HFFc6 (cell line): ENCODE measurements at regions not wholly inside any gene's neighbourhood (a gene's known extent, or its start where the extent isn't known, plus 50 kb on each side); places are given as distances from the start of the nearest gene placed in this dataset.

Source experiments
- DNase-seq: peaks from one replicate; pipeline ENCODE4 v3.0.0-alpha.2; 2018
- H3K27ac Mint-ChIP-seq: 2 replicates; pipeline ENCODE4 v1.8.0; 2020; ENCODE audit warnings: mild to moderate bottlenecking, mixed read lengths
- H3K27me3 Mint-ChIP-seq: 2 replicates; pipeline ENCODE4 v1.8.0; 2021; ENCODE audit warnings: mild to moderate bottlenecking, moderate library complexity, mixed read lengths; ENCODE audit not compliant: insufficient read depth
- H3K36me3 Mint-ChIP-seq: 2 replicates; pipeline ENCODE4 v1.8.0; 2021; ENCODE audit warnings: low read depth, mixed read lengths
- H3K4me1 Mint-ChIP-seq: 2 replicates; pipeline ENCODE4 v1.8.0; 2020; ENCODE audit warnings: low read depth, mixed read lengths
- H3K4me3 Mint-ChIP-seq: 2 replicates; pipeline ENCODE4 v1.8.0; 2020; ENCODE audit warnings: mild to moderate bottlenecking, moderate library complexity, mixed read lengths
- H3K9me3 Mint-ChIP-seq: 2 replicates; pipeline ENCODE4 v1.8.0; 2020; ENCODE audit warnings: mild to moderate bottlenecking, mixed read lengths
- CTCF ChIP-seq: fragments of 200-600 bp; sonication (generic); IDR thresholded peaks from 2 replicates; pipeline ENCODE4 v1.5.0; 2021; ENCODE audit warnings: antibody characterized with exemption, mild to moderate bottlenecking

DNA sequence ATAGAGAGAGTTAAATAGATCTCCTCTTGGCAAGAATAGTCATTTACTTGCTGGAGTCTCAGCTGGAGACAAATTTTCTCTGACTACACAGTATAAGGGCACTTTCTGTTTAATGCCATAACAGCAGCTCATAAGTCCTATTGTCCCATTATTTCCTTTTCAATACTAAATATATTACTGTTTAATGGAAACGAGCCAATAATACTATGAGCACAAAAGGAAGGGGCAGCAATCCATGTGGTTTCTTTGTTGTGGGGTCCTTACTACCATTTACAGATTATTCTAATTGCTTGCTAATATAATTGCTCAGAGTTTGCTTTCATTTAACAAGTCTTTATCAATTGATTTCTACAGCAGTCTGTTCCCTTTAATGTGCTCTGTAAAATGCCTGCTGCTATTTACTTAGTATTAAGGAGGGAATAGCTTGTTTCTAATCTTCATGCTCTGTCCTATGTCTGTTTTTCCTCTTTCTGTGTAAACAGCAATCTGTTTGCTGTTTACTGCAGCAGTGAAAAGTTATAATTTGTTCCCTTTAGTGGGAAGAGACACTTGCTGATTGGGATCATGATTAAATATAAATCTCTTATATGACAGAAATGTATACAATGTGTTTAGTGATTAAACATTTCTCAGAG is 296.2 kb upstream of the SMIM30 start:
- no peaks in the 10 kb centered on the region for H3K4me1 Mint-ChIP-seq
- no peaks in the 10 kb centered on the region for H3K36me3 Mint-ChIP-seq

GRCh38 chr7:113412410-113412809 is 294.1 kb upstream of the SMIM30 start:
- no peak for TF ChIP-seq CTCF
- no peak overlapping the region for H3K27ac Mint-ChIP-seq
- H3K36me3 Mint-ChIP-seq: no peaks in the 10 kb centered on the region
- no peak overlapping the region for H3K4me3 Mint-ChIP-seq
- no peaks in the 10 kb centered on the region for H3K27me3 Mint-ChIP-seq
- DNase-seq: no peak
- H3K4me1 Mint-ChIP-seq: no peaks in the 10 kb centered on the region
- H3K9me3 Mint-ChIP-seq: no peaks in the 10 kb centered on the region

More for the DNA sequence above, 296.2 kb upstream of the SMIM30 start:
- Mint-ChIP-seq H3K4me3 (no peak overlapping the region), H3K27me3 (no peaks in the 10 kb centered on the region), H3K9me3 (no peaks in the 10 kb centered on the region), H3K27ac (no peak overlapping the region)
- no peak for DNase-seq
- no peak for TF ChIP-seq CTCF

DNA sequence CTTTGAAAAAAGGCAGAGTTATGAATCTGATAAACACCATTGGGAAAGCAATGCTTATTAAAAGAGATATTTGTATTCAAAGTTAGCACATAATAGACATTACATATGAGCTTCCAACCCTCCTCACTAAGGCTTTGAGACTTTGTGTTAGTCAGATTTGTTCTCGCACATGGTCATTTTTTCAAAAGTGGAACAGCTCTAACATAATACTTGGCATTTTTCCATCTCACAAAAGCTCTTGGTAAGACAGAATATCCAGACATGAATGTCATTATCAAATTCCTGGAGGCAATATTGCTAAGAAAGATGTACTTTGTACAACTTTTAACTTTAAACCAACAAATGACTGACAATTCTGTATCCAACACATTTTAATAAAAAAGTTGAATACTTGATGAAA is 292.4 kb upstream of the SMIM30 start:
- Mint-ChIP-seq H3K9me3 (no peaks in the 10 kb centered on the region), H3K27ac (no peak overlapping the region), H3K4me1 (no peaks in the 10 kb centered on the region), H3K27me3 (no peaks in the 10 kb centered on the region), H3K36me3 (no peaks in the 10 kb centered on the region), H3K4me3 (no peak overlapping the region)
- no peak for DNase-seq
- TF ChIP-seq CTCF: no peak

GRCh38 chr7:113408999-113409398 is 290.6 kb upstream of the SMIM30 start:
- TF ChIP-seq CTCF: no peak
- no peaks in the 10 kb centered on the region for H3K4me1 Mint-ChIP-seq
- no peak for DNase-seq

GRCh38 chr7:113405296-113406056 is 287.1 kb upstream of the SMIM30 start:
- DNase-seq: no peak
- H3K27ac Mint-ChIP-seq: no peak overlapping the region
- TF ChIP-seq CTCF: 0 out of 2 replicates have a peak, but pooled peaks have one; percentile 15
- no peaks in the 10 kb centered on the region for H3K4me1 Mint-ChIP-seq
- no peaks in the 10 kb centered on the region for H3K9me3 Mint-ChIP-seq
- H3K36me3 Mint-ChIP-seq: no peaks in the 10 kb centered on the region
- H3K27me3 Mint-ChIP-seq: no peaks in the 10 kb centered on the region; the same call in none of the 2 replicates
- no peak overlapping the region for H3K4me3 Mint-ChIP-seq

More at GRCh38 chr7:113408999-113409398, 290.6 kb upstream of the SMIM30 start:
- H3K27ac Mint-ChIP-seq: no peak overlapping the region
- H3K4me3 Mint-ChIP-seq: no peak overlapping the region
- no peaks in the 10 kb centered on the region for H3K36me3 Mint-ChIP-seq
- H3K27me3 Mint-ChIP-seq: no peaks in the 10 kb centered on the region
- no peaks in the 10 kb centered on the region for H3K9me3 Mint-ChIP-seq
